NB4 (cell line): ENCODE measurements at regions not wholly inside any gene's neighbourhood (a gene's known extent, or its start where the extent isn't known, plus 50 kb on each side); places are given as distances from the start of the nearest gene placed in this dataset.

Experiments
- CTCF ChIP-seq: IDR thresholded peaks from one replicate; pipeline ENCODE4 v1.5.1; 2012; ENCODE audit warnings: low read depth, low read length
- MYC ChIP-seq: IDR thresholded peaks from 2 replicates; pipeline ENCODE4 v1.6.1; 2011; ENCODE audit warnings: low read depth, low read length
- POLR2A ChIP-seq: IDR thresholded peaks from 2 replicates; pipeline ENCODE4 v1.6.1; 2011; ENCODE audit warnings: mild to moderate bottlenecking; ENCODE audit not compliant: insufficient read length; ENCODE audit errors: extremely low read depth

GRCh38 chr10:71046747-71047146 is 158.4 kb upstream of the PCBD1 start:
- TF ChIP-seq CTCF (no peak), POLR2A (no peak), MYC (no peak)
